Astrocyte (in vitro differentiated cells and primary cell): ENCODE measurements at regions not wholly inside any gene's neighbourhood (a gene's known extent, or its start where the extent isn't known, plus 50 kb on each side); places are given as distances from the start of the nearest gene placed in this dataset.

Experiments used
- DNase-seq: peaks from one replicate; pipeline ENCODE4 v3.0.0-alpha.2; 2010; ENCODE audit warnings: low read depth
- FAIRE-seq: peaks from 2 replicates; lab custom pipeline; 2011; peaks lifted over from hg19 to GRCh38; lab: Jason Lieb, UNC
- H2AFZ ChIP-seq: 2 replicates; pipeline ENCODE4 v1.6.0; 2012; ENCODE audit warnings: low read depth, low read length, inconsistent platforms
- H3K27ac ChIP-seq: 2 replicates; pipeline ENCODE4 v1.5.1; 2011; ENCODE audit warnings: low read depth, low read length, inconsistent platforms
- H3K27me3 ChIP-seq: 2 replicates; pipeline ENCODE4 v1.6.0; 2011; ENCODE audit warnings: low read length, inconsistent platforms; ENCODE audit not compliant: insufficient read depth
- H3K36me3 ChIP-seq: 2 replicates; pipeline ENCODE4 v1.5.1; 2011; ENCODE audit warnings: low read length, inconsistent platforms; ENCODE audit not compliant: insufficient read depth
- H3K4me1 ChIP-seq: 2 replicates; pipeline ENCODE4 v1.5.1; 2011; ENCODE audit warnings: low read length, inconsistent platforms; ENCODE audit not compliant: insufficient read depth
- H3K4me2 ChIP-seq: 2 replicates; pipeline ENCODE4 v1.6.0; 2012; ENCODE audit warnings: low read length, inconsistent platforms
- H3K4me3 ChIP-seq: 2 replicates; pipeline ENCODE4 v1.5.1; 2011; ENCODE audit warnings: low read depth, mild to moderate bottlenecking, low read length, inconsistent platforms; ENCODE audit not compliant: insufficient read depth
- H3K79me2 ChIP-seq: 2 replicates; pipeline ENCODE4 v1.6.0; 2012; ENCODE audit warnings: mild to moderate bottlenecking, low read length, inconsistent platforms; ENCODE audit not compliant: insufficient read depth
- H3K9ac ChIP-seq: 2 replicates; pipeline ENCODE4 v1.6.0; 2012; ENCODE audit warnings: mild to moderate bottlenecking, low read length, inconsistent platforms
- H3K9me3 ChIP-seq: 2 replicates; pipeline ENCODE4 v1.5.1; 2012; ENCODE audit warnings: low read depth, mild to moderate bottlenecking, low read length, inconsistent platforms; ENCODE audit not compliant: insufficient read depth
- H4K20me1 ChIP-seq: 2 replicates; pipeline ENCODE4 v1.6.0; 2012; ENCODE audit warnings: low read length, inconsistent platforms; ENCODE audit not compliant: insufficient read depth
- H3K27ac Mint-ChIP-seq: one replicate; pipeline ENCODE4 v1.8.0; 2021; ENCODE audit warnings: mild to moderate bottlenecking, mixed read lengths; ENCODE audit not compliant: unreplicated experiment
- H3K27me3 Mint-ChIP-seq: one replicate; pipeline ENCODE4 v1.8.0; 2021; ENCODE audit warnings: low read depth, mixed read lengths; ENCODE audit not compliant: unreplicated experiment
- H3K36me3 Mint-ChIP-seq: one replicate; pipeline ENCODE4 v1.8.0; 2021; ENCODE audit warnings: low read depth, mixed read lengths; ENCODE audit not compliant: unreplicated experiment
- H3K4me1 Mint-ChIP-seq: one replicate; pipeline ENCODE4 v1.8.0; 2021; ENCODE audit warnings: low read depth, mixed read lengths; ENCODE audit not compliant: unreplicated experiment
- H3K4me3 Mint-ChIP-seq: one replicate; pipeline ENCODE4 v1.8.0; 2021; ENCODE audit warnings: mild to moderate bottlenecking, moderate library complexity, mixed read lengths; ENCODE audit not compliant: unreplicated experiment
- H3K9me3 Mint-ChIP-seq: one replicate; pipeline ENCODE4 v1.8.0; 2021; ENCODE audit warnings: mild to moderate bottlenecking, mixed read lengths; ENCODE audit not compliant: unreplicated experiment
- CTCF ChIP-seq: IDR thresholded peaks from 2 replicates; pipeline ENCODE4 v1.5.1; 2011; ENCODE audit warnings: low read depth, mild to moderate bottlenecking, inconsistent platforms, low read length, moderate library complexity; ENCODE audit not compliant: insufficient read depth
- EZH2 ChIP-seq: IDR thresholded peaks from 2 replicates; pipeline ENCODE4 v1.6.1; 2012; ENCODE audit warnings: mild to moderate bottlenecking, low read length, inconsistent platforms; ENCODE audit not compliant: insufficient read depth

- peaks cover 3% of the 10 kb centered on the region for H3K9me3 Mint-ChIP-seq
- peaks cover 24% of the 10 kb centered on the region for H3K4me1 Mint-ChIP-seq
- no peaks in the 10 kb centered on the region for H3K9me3 ChIP-seq
- peaks cover 33% of the 10 kb centered on the region for H3K27me3 Mint-ChIP-seq
- FAIRE-seq (no peak), DNase-seq (peak; percentile 93)
- H3K27me3 ChIP-seq = peaks cover 5% of the 10 kb centered on the region
- peak overlapping the region; percentile 19 for H2AFZ ChIP-seq
- peak overlapping the region; percentile 51 for H3K4me3 Mint-ChIP-seq
- no peaks in the 10 kb centered on the region for H3K36me3 Mint-ChIP-seq
- TF ChIP-seq EZH2 (no peak), CTCF (no peak)
- no peak overlapping the region for H3K27ac ChIP-seq
- no peaks in the 10 kb centered on the region for H4K20me1 ChIP-seq
- H3K4me1 ChIP-seq = peaks cover 12% of the 10 kb centered on the region
- no peak overlapping the region for H3K4me3 ChIP-seq
- H3K36me3 ChIP-seq = no peaks in the 10 kb centered on the region
- peak overlapping the region; percentile 93 for H3K27ac Mint-ChIP-seq
- no peaks in the 10 kb centered on the region for H3K79me2 ChIP-seq
- no peak overlapping the region for H3K9ac ChIP-seq
- H3K4me2 ChIP-seq = peak overlapping the region; percentile 44
These were observed 92.9 kb upstream of the IER5L start for GRCh38 chr9:129270903-129271431.

- Histone ChIP-seq H3K36me3 (no peaks in the 10 kb centered on the region), H4K20me1 (no peaks in the 10 kb centered on the region), H3K27me3 (peaks cover 6% of the 10 kb centered on the region), H3K27ac (no peak overlapping the region), H3K4me1 (peaks cover 12% of the 10 kb centered on the region), H2AFZ (no peak overlapping the region), H3K4me2 (no peak overlapping the region), H3K4me3 (no peak overlapping the region), H3K9me3 (no peaks in the 10 kb centered on the region), H3K9ac (no peak overlapping the region), H3K79me2 (no peaks in the 10 kb centered on the region)
- Mint-ChIP-seq H3K9me3 (peaks cover 3% of the 10 kb centered on the region), H3K27ac (peak overlapping the region; percentile 62), H3K4me1 (peaks cover 18% of the 10 kb centered on the region), H3K36me3 (no peaks in the 10 kb centered on the region), H3K4me3 (no peak overlapping the region), H3K27me3 (peaks cover 26% of the 10 kb centered on the region)
- TF ChIP-seq CTCF (no peak), EZH2 (no peak)
- DNase-seq = no peak
- FAIRE-seq = no peak
These were observed 92.1 kb upstream of the IER5L start for GRCh38 chr9:129270205-129270604.

DNA sequence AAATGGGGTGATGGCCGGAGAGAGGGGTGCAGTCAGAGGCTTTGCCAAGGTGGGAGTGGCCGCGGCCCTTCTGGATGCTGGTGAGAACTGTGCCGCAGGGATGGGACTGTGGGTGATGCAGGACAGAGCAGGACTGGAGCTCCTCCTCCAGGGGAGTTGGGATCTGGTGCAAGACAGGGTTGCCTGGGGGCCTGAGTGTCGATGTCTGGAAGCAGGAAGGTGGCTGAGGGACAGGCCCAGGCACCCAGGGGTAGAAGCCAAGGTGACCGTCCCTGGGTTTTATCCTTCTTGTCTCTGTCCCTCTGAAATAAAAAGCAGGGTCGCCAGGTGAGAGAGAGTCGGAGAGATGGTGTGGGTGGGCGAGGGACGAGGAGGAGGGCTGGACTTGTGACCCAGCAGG is 89.1 kb upstream of the IER5L start:
- H4K20me1 ChIP-seq = no peaks in the 10 kb centered on the region
- Mint-ChIP-seq H3K27ac (no peak overlapping the region), H3K36me3 (no peaks in the 10 kb centered on the region), H3K9me3 (no peaks in the 10 kb centered on the region), H3K4me1 (peaks cover 18% of the 10 kb centered on the region), H3K27me3 (peaks cover 14% of the 10 kb centered on the region), H3K4me3 (no peak overlapping the region)
- peaks cover 12% of the 10 kb centered on the region for H3K4me1 ChIP-seq
- H3K4me3 ChIP-seq = no peak overlapping the region
- no peaks in the 10 kb centered on the region for H3K36me3 ChIP-seq
- TF ChIP-seq EZH2 (no peak), CTCF (no peak)
- peaks cover 4% of the 10 kb centered on the region for H3K27me3 ChIP-seq
- FAIRE-seq (no peak), DNase-seq (no peak)
- H3K9ac ChIP-seq = no peak overlapping the region
- H3K79me2 ChIP-seq = no peaks in the 10 kb centered on the region
- H2AFZ ChIP-seq = no peak overlapping the region
- no peak overlapping the region for H3K4me2 ChIP-seq
- no peaks in the 10 kb centered on the region for H3K9me3 ChIP-seq
- no peak overlapping the region for H3K27ac ChIP-seq
